GM18907 (cell line): ENCODE measurements at regions not wholly inside any gene's neighbourhood (a gene's known extent, or its start where the extent isn't known, plus 50 kb on each side); places are given as distances from the start of the nearest gene placed in this dataset.

Source experiments
- ATAC-seq: cut with Tn5 transposase; IDR thresholded peaks from one replicate; pipeline ENCODE4 v1.9.1; 2021; ENCODE audit warnings: mild to moderate bottlenecking, moderate library complexity; ENCODE audit not compliant: unreplicated experiment

DNA sequence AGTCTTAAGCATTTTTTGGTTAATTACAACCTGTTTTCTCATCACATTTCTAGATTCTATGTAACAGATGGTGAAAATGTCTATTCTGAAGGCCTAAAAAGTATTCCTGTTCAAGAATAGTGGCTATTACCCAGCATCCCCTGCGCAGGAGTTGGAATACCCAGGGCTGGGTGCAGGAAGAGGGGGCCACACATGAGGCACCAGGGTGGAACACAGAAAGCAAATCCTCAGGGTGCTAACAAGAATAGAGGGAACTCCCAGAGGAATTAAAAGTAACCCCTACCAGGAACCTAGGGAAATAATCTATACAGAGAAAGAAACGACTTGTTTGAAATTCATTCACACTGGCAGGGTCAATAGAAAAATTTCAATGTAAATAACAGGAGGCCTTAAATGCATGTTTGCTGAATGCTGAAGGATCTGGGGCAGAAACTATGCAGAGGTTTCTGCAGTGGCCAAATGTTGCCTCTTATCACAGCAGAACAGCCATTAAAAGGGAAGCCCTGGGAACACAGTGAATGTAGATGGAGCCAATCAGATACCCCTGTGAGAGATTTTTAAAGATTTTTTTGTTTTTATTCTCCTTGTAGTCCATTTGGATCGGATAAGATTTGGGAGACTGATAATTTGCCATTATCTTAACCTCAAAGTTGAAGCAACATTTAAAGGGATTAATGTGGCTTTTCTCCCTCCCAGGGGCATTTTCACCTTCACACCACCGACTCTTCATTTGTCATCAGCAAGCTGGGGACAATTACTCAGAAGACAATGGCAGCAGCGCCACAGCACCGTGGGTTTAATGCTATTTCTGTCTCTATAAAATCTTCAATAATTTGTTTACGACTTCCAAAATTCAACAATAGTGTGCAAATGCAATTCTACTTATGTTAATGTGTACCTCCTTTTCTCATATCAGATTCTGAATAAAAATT, 196.0 kb upstream of the PSMD7 start:
- no peak for ATAC-seq

DNA sequence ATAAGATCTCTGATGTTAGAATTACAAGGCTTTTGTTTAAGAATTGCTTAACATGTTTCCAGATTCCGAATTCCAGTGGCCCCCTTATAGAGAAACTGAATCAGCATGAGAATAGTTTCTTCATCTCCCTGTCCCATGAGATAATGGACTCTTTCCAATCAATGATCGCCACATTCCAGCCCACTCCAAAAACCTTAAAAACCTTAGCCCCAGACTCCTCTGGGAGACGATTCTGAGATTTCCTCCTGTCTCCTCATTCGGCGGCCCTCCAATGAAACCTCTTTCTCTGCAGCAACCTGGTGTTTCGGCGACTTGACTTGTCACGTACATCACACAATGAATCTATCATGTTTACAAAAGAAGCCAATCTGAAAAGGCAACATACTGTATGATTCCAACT, 197.1 kb upstream of the PSMD7 start:
- no peak for ATAC-seq

DNA sequence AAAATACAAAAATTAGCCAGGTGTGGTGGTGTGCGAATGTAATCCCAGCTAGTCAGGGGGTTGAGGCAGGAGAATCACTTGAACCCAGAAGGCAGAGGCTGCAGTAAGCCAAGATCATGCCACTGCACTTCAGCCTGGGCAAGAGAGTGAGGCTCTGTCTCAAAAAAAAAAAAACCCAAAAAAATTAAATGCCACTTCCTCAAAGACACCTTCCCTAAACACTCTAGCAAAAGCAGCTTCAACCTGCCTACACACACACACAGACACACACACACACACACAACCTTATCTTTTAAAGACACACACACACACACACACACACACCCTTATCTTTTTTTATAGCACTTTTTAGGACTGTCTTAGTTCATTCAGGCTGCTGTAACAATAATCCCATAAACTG, 201.7 kb upstream of the PSMD7 start:
- no peak for ATAC-seq

DNA sequence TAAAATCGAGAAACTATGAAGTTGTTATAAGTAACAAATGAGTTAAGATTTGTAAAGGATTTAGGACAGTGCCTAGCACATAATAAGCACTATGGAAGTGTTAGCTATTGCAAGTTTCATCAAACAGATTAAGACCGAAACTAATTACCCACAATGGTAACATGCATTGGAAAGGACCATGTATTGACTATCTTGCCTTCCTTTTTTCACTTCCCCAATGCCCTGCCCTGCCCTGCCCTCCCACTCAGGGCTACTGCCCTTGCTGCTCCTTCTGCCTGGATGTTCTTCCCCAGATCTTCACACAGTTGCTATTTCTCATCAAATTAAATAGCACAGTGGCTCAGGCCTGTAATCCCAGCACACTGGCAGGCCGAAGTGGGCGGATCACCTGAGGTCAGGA, 202.1 kb upstream of the PSMD7 start:
- ATAC-seq, result peak; percentile 79

DNA sequence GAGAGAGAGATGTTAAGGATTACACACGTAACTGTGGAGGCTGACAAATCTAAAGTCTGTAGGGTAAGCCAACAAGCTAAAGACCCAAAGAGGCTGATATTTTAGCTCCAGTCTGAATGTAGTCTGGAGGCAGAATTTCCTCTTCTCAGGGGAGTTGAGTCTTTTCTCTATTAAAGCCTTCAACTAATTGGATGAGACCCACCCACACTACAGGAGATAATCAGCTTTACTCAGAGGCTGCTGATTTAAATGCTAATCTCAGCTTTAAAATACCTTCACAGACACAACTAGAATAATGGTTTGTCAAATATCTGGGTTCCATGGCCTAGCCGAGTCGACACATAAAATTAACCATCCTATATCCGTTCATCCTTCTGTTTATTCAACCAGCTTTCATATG, 204.3 kb upstream of the PSMD7 start:
- no peak for ATAC-seq

DNA sequence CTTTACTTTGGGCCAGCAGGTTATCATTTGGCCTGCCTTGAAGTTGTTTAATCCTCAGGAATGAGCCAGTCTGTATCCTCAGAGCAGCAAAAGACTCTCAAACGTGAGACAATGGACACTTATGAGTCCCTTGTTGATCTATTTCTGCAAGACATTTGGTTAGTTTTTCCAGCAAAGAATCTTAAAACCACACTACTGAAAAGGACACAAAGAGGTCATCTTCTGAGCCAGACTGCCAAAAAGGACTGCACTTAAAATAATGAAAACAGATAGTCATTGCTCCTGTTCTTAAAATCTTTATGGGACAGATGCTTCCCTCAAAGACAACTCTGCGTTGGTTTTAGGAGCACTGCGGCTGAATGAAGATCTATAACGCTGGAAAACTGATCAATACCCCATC, 205.7 kb upstream of the PSMD7 start:
- no peak for ATAC-seq

DNA sequence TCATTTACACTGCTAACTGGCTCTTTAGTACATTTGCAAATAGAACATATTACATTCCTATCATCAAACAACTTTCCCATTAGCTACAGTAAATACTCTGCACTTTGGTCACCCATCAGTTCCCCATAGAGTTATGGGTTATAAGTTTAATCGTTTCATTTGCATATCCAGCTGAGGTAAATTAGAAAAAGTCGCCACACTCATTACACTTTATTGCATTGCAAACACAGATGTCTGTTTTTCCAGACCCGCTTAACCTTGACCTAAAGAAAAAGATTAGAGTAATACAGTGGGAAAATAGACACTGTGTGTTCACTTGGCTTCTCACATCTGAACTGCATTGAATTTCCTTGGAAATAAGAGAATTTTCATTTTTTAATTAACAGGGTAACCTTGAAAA, 213.1 kb upstream of the PSMD7 start:
- ATAC-seq, result no peak

DNA sequence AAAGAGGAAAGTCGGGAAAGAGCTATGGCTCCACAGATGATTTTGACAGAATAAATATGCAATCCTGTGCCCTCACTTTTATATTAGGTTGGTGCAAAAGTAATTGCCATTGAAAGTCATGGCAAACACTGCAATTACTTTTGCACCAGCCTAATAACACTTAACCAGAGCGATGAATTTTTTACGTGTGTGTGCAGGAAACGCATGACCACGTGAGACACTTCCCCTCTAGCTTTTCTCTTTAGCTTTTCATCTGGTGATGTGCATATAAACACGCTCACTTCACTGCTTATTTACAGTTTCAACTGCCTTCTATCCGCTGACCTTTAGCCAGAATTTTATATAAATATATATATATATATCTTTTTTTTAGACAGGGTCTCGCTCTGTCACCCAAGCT, 216.3 kb upstream of the PSMD7 start:
- no peak for ATAC-seq

DNA sequence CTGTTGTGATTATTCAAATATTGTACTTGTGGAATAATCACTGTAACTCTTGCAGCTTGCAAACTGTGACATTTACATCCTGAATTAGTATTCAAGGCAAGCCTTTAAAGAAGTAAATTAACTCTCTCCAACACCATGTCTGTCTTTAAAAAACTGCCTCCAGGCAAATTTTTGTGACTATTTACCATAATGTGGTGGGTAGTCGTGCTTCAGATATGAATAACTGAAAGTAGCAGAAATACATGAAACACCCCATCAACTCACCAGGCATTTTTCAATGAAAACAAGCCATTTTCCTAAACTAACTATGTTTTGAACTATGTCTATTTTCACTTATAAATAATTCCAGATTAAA, 217.4 kb upstream of the PSMD7 start:
- peak; percentile 81 for ATAC-seq

DNA sequence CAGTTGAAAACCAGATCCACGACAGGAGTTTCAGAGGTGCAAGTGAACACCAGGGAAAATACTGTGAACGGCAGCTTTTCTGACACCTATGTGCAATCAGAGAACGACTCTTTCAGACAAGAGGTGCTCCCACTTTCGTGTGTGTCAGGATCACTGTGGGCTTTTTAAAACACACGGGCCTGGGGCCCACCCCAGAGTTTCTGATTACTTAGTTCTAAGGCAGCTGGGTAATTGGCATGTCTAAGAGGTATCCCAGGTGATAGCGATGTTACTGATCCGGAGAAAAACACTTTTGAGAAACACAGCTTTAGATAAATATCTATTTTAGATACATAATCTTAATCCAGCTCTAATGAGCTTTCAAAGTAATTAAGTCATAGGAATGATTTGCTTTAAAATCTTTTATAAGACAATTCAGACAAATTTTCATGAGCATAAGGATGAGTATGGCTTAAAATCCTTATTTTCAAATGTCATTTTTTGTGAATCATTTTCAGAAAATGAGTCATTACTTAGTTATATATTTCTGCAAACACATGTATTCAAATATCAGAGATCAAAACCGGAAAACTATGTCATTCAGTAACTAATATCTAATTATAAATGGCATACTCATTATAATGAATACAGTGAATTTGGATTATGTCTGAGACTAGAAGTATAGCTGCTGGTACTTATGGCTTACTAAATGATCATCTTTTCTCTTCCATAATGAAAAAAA, 217.9 kb upstream of the PSMD7 start:
- ATAC-seq, result peak; percentile 81

DNA sequence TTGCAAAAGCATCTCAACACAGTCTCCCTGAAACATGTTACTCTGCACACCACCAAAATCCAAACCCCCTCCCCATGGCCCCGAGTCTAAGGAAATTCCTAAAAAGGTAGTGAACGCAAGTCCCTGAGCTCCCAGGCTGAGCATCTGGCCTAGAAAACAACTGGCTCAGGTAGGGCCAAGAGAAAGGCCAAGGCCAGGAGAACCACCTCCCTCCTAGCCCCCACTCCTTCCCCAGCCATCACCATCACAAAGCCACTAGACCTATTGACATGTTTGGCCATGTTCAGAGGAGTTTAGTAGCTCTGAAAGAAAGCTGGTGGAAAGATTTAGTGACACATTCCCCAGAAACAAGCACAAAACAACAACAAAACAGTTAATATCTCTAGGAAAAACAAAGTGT, 220.0 kb upstream of the PSMD7 start:
- no peak for ATAC-seq

DNA sequence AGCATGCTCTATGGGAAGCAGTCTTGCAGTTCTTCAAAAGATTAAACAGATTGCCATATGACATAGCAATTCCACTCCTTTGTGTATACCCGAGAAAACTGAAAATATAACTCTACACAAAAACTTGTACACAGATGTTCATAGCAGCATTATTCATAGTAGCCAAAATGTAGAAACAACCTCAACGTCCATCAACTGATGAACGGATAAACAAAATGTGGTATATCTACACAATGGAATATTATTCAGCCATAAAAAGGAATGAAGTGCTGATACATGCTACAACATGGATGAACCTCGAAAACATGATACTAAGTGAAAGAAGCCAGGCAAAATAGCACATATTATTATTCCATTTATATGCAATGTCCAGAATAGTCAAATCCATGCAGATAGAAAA, 221.2 kb upstream of the PSMD7 start:
- no peak for ATAC-seq

DNA sequence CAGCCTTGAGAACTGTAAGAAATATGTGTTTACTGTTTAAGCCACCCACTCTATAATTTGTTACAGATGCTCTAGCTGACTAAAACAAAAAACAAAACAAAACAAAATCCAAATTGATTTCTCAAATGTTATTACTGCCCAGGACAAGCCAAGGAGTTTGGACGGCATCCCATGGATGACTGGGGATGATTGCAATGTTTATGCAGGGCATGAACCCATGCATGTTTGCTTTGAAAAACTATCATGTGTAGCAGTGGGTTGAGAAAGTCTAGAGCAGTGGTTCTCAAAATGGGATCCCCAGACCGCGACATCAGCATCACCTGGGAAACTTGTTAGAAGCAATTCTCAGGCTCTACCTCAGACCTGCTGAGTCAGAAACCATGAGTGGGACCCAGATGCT, 223.2 kb upstream of the PSMD7 start:
- no peak for ATAC-seq

DNA sequence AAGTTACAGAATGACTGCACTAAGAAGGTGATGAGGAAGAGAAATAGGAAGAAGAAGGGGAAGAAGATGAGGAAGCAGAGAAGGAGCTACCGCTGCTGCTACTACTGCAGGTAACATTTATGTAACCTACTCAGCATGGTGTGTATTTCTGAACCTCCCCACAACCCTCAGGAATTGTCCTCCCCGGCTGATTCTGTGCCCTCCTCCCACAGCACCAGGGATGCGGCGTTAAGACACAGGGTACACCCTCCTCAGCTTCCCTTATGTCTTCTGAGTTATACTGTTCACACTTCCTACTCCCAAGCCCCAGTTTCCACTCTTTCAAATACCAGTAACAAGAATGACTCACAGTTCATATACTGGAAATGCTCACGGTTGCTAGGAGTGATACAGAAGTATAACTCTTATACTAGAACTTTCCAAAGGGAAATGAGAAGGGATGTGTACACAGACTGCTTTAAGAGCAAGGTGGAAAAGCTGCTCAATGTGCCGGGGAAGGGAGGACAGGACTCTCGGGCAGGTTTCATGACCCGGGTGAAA, 224.5 kb upstream of the PSMD7 start:
- ATAC-seq, result no peak

DNA sequence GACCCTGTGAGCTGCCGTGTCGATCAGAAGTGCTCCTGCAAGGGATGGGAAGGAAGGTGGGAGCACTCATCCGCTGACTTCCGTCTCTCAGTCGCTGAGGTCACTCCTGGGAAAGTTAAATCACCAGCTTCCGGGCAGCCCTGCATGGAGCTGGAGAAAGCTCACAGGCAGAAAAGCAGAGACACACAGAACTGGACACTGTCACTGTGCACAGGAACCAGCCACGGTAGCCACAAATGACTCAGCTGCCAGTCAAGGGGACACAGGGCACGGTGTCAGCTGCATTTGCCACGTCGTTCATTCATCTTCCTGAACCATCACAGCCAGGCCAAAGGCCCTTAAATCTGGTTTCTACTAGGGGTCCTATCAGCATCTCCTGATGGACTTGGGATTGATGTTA, 226.4 kb upstream of the PSMD7 start:
- no peak for ATAC-seq

DNA sequence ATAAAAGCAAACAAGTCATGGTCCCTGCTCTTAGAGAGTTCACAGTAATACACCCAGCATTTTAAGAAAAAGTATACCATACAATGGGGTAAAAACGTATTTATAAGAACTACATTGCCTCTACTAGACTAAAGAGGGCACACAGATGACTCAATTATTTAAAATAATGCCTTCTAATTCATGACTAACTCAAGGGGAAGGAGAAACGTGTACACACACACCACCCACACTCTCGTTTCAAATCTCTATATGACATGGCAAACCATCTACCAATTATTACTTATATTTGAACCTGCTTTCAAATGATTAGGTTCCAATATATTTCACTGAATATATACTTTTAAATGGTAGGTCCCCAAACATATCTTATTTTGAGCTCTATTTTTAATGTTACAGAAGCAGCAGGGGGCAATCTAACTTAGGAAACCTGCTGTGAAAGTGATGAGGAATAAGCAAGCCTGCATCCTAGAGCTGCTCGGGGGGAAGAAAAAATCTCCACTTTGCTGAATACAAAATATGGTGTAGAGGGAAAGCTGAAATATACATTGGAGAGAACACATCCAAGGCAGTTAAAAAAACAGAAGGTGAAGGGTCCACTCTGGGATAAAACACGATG, 232.4 kb upstream of the PSMD7 start:
- no peak for ATAC-seq

DNA sequence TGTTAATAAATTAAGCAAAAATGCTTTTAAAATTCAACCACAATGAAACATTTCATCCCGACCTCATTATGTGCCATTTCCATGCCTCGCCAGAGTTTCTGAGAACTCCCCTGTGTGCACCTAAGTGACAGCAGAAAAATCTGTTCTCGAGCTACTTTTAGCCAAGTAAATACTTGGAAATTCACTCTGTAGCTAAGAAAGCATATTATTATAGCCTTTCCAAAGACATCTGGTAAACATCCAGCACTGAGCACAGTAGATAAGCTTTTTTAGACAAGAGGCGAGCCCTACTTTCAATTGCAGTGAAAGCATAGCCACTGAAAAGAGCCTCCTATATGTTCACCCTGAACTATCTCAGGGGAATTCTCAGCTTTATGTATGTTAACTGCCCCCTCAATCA, 242.8 kb upstream of the PSMD7 start:
- ATAC-seq, result no peak

DNA sequence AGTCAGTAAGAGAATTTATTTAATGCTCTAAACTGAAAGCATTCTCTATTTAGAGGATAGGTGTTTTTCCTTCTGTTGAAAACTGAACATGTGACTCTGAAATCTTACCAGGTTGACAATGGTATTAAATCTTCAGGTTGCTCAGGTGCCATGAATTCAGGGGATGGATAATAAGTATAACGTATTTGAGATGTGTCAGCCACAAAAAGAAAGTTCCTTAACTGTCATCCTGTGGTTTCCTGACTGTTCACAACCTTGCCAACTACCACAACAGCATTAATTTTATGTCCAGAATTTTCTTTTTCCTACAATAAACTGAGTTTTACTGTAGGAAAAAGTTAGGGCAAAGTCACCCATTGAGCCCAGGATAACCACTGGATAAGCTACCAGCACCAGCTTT, 243.3 kb upstream of the PSMD7 start:
- no peak for ATAC-seq

DNA sequence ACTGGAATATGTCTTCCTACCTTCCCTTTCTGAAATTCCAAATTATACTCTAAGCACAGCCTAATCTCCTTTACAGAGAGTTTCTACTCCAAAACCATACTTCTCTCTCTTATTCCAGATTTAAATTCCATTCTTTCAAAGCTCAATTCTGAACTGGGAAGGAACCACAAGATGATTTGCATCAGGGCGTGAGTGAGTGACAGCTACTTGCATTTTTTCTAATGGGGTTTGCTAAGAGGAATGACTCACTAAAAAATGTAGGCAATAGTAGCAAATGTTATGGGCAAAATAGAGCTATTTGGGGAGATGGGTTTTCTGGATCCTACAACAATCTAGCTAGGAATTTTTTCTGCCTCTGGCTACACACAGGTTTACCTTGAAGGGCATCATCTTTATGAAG, 244.6 kb upstream of the PSMD7 start:
- ATAC-seq, result no peak

DNA sequence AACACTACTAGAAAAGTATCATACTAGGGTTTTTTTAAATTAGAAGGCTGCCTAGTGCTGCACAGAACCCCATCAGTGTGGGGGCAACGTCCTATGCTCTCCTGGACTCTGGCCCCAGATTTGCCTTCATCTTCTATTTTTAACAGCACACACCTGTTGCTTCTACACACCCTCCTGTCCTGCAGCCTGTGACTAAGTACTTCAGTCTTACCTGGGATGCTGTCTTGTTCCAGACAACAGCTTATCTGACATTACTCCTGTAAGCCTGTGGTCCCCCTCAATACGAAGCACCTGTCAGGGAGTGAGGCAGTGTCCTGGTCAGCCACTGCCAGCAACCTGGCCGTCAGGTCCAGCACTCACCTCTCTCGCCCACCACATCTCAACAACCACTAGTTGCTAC, 247.6 kb upstream of the PSMD7 start:
- no peak for ATAC-seq

DNA sequence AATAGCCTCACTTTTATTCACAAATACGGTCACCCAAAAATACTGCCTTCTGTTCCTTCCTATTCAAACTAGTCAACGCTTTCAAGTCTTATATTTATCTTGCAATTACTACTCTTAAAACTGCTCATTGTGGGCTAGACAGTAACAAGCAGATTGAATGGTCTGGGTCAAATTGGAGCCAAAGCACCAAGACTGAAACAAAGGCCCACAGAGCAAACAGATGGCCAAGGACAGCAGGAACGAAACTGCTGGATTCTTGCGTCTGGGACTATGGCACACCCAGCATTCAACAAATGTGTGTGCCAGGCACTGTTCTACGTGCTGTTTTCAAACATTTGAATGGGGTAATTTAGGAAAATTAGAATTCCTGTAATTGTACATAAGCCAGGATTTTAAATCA, 250.1 kb upstream of the PSMD7 start:
- no peak for ATAC-seq

DNA sequence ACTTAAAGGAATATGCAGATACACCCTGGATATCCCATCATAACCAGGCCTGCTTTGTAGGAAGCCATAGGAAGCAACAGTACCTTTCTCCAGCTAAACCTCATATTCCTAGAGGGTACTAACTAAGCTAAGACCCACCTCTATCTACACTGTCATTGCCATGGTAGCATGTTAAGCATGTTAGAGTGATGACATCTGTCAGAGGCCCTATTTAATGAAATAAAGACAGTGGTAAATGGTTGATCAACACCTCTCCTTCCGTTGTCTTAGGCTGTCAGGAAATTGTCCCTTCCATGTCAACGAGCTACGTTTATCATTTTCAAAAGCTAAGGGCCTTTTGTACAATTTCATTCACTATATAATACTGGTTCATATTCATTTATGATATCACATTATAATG, 251.1 kb upstream of the PSMD7 start:
- no peak for ATAC-seq
